Hepatocyte (in vitro differentiated cells): ENCODE measurements at regions not wholly inside any gene's neighbourhood (a gene's known extent, or its start where the extent isn't known, plus 50 kb on each side); places are given as distances from the start of the nearest gene placed in this dataset.

Experiments
- EZH2 ChIP-seq: fragments of 200-600 bp; sonication (generic); IDR thresholded peaks from 2 replicates; pipeline ENCODE4 v1.6.1; 2016; ENCODE audit warnings: antibody characterized with exemption, mild to moderate bottlenecking, borderline replicate concordance
- EZH2phosphoT487 ChIP-seq: fragments of 200-600 bp; sonication (generic); IDR thresholded peaks from one replicate; pipeline ENCODE4 v1.6.1; 2018; ENCODE audit warnings: antibody characterized with exemption, mild to moderate bottlenecking, low read depth, moderate library complexity; ENCODE audit not compliant: unreplicated experiment, severe bottlenecking
- TF ChIP-seq, protein P1 (sequence below): fragments of 200-600 bp; sonication (generic); IDR thresholded peaks from 2 replicates; pipeline ENCODE4 v1.5.1; 2016; ENCODE audit warnings: antibody characterized with exemption, mild to moderate bottlenecking; ENCODE audit not compliant: poor library complexity

DNA sequence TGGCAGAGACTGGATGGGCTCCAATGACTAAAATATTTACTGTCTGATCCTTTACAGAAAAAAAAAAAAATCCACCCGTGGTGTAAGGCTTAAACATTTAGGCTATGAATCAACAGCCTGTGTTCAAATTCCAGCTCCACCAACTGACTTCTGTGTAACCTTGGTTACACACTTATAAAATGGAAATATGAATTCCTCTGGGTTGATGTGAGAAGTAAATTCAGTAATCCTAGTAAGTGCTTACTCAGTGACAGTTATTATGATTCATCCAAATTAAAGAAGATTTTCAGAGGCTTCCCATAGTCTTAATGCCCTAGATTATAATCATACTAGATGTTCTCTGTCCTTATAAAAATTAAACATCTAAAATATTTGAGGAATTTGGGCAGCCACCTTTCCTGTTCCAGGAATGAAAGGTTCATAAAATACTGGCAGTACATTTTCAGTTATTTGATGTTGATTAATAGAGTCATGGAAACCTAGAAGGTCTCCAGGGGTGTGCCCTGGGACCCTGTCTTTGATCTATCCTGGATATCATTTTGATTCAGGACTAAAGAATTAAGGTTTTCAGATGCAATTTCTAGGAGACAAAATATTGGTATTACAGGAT lies 180.3 kb upstream of the ZNF217 start:
- TF ChIP-seq, protein P1, sequence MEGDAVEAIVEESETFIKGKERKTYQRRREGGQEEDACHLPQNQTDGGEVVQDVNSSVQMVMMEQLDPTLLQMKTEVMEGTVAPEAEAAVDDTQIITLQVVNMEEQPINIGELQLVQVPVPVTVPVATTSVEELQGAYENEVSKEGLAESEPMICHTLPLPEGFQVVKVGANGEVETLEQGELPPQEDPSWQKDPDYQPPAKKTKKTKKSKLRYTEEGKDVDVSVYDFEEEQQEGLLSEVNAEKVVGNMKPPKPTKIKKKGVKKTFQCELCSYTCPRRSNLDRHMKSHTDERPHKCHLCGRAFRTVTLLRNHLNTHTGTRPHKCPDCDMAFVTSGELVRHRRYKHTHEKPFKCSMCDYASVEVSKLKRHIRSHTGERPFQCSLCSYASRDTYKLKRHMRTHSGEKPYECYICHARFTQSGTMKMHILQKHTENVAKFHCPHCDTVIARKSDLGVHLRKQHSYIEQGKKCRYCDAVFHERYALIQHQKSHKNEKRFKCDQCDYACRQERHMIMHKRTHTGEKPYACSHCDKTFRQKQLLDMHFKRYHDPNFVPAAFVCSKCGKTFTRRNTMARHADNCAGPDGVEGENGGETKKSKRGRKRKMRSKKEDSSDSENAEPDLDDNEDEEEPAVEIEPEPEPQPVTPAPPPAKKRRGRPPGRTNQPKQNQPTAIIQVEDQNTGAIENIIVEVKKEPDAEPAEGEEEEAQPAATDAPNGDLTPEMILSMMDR: no peak
- TF ChIP-seq EZH2 (no peak), EZH2phosphoT487 (no peak)
